SW 1271 (cell line): ENCODE measurements at regions not wholly inside any gene's neighbourhood (a gene's known extent, or its start where the extent isn't known, plus 50 kb on each side); places are given as distances from the start of the nearest gene placed in this dataset.
"Not testable (repeated sequence)": the region's sequence is repeated elsewhere in the genome, so short reads cannot be mapped to it uniquely, and the experiment has no call there.

Experiments
- DNase-seq, 2 experiments: peaks; one replicate each; lab custom pipeline; 2025; lab: John Stamatoyannopoulos, UW

DNA sequence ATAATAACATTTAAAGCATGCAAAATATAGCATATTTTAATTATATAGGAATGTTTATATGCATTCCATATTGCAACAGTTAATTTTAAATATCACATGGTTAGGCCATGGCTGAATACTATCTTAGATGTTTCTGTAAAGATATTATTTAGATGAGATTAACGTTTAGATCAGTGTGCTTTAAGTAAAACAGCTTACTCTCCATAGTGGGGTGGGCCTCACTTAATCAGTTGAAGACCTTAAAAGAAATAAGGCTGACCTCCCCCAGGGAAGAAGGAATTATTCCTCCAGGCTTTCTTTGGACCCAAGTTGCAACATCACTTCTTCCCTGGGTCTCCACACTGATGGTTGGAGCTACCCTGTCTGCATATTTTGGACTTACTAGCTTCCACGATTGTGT is 1246.5 kb downstream of the TYW1 start:
- DNase-seq = no peak

DNA sequence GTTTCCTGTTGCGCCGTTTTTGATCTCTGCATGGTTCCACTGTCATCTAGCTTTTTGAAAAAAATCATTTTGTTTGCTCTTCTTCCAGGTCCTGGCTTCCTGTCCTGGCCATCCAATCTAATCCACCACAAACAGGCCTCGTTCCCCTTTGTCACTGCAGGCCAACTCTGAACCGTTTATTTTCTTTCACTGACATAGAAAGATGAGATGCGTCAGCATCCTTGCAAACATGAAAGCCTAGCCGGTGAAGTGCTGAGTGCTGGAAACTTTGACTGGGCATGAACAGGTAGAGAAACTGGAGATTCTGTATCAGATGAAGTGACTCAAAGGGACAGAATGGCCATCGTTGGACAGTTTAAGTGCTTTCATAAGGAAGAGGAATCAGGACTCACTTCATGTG is 1247.8 kb downstream of the TYW1 start:
- no peak for DNase-seq

DNA sequence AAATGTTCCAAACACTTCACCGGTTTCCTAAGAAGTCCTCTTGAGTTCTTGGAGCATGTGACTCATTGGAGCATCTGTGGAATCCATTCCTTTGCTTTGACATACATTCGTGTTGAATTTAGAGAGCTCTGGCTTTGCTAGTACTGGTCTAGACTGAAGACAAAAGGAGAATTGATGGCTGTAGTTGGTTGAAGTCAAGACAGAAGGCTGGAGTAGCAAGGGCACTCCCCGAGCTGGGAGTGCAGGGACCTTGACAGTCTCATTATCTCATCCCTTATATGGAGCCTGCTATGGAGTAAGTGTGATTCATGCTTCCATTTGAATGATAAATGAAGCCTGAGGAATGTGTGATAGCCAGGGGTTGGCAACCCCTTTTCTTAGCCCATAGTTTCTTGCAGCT is 1249.1 kb downstream of the TYW1 start:
- DNase-seq = no peak

DNA sequence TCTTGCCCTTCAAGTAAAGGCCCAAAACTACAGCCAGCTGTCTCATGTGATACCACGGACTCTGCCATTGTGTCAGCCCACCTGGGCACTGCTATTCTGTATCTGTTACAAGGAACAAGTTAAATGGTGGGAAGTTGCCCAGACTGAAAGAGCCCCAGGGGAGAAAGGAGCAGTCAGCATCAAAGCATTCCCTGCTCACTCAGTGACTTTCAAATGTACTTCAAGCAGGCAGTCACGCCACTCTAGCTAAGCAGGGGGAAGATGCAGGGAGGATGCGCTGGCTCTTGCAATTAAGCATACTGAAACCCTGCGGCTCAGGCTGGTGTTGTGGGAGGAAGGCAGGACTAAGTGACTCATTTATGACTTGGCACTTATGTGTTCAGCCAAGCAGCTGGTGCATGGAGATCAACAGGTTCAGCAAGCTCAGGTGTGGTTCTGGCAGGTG is 1249.6 kb downstream of the TYW1 start:
- DNase-seq = no peak

DNA sequence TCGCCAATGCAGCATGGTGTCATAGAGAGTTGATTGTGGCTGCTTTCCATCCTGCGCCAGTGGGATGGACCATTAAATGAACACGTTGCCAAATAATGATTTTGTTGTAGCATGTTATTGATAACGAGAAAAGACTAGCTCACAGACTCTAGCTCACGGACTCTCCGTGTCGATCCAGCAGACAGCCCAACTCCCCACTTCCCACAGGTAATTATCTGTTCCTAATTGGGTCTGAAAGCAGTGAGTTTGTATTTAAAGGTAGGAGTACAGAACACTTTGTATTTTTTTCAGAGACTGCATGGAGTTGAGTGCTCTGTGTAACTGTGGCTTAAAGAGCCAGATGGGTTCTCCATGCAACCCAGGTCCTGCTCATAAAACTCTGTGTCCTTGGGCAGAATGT is 1250.5 kb downstream of the TYW1 start:
- DNase-seq = no peak

DNA sequence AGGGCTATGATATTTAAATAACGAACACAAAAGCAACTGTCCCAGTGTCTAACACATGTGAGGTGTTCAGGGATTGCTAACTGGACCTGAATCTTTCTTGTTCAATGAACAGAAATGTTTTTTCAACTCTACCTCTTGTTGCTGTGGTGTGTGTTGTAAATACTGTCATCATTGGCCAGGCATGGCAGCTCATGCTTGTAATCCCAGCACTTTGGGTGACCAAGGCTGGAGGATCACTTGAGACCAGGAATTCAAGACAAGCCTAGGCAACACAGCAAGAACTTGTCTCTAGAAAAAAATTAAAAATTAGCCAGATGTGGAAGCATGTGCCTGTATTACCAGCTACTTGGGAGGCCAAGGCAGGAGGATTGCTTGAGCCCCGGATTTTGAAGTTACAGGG is 1250.9 kb downstream of the TYW1 start:
- no peak for DNase-seq

DNA sequence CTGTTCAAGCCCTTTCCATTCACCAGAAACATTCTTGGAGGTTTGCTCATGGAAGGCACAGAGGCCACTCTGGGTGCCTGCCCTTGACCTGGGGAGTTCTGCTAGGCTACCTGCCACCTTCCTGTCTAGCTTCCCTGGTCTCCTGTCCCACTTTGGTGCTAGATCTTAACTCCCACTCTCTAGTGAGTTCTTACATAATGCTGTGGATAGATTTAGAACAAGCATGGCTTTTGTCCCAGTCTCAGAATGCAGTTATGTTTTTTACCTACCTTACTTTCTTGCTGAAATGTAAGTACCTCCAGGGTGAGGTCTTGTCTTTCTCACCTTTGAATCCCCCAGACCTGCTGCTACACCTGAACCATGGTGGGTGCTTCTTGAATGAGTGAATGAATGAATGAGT is 1252.3 kb downstream of the TYW1 start:
- DNase-seq = no peak

DNA sequence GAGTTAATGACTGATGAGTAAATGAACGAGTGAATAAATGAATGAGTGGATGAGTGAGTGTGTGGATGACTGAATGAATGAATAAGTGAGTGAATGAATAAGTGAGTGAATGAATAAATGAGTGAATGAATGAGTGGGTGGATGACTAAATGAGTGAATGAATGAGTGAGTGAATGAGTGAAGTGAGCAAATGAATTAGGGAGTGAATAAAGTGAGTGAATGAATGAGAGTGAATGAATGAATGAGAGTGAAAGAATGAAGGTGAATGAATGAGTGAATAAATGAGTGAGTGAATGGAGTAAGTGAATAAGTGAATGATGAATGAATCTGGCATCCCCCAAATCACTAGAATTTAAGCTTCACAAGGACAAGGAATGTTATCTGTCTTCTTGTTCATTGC is 1253.0 kb downstream of the TYW1 start:
- no peak for DNase-seq

DNA sequence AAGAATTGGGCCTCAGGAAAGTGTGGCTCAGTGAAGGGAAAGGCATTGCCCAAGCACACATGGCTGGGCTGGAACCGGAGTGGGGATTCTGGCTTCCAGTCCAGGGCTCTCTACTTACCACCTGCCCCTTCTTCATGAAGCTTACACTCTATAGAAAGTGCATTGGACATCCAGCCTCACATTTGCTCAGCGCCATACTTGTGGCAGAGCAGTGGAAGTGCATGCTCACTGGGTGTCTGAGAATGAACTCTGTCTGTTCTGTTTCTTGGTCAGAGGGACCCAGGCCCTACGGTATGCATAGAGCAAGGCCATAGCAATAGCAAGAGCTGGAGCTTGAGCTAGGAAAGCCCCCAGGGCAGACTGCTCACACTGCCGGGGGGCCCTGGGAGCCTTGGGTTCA is 1253.5 kb downstream of the TYW1 start:
- no peak for DNase-seq

DNA sequence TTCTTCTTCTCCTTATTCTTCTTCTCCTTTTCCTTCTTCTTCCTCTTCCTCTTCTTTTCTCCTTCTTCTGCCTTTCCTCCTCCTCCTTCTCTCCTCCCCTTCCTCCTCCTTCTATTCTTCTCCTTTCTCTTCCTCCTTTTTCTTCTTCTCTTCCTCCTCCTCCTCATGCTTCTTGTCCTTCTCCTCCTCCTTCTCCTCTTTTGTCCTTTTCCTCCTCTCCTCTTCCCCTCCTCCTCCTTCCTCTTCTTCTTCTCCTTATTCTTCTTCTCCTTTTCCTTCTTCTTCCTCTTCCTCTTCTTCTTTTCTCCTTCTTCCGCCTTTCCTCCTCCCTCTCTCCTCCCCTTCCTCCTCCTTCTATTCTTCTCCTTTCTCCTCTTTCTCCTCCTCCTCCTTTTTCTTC is 1258.2 kb downstream of the TYW1 start:
- not testable (repeated sequence) for DNase-seq

DNA sequence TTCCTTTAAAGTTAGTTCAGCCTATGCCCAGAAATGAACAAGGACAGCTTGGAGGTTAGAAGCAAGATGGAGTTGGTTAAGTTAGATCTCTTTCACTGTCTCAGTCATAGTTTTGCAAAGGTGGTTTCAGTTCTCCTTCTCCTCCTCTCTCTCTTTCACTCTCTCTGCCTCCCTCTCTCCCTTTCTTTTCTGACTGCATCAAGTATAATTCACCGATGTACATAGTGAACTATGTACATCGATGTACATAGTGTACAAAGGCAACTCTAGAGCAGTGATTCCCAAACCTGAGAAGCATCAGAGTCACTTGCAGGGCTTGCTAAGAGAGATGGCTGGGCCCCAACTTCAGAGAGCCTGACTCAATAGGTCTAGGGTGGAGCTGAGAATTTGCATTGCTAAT is 1259.7 kb downstream of the TYW1 start:
- DNase-seq = no peak

DNA sequence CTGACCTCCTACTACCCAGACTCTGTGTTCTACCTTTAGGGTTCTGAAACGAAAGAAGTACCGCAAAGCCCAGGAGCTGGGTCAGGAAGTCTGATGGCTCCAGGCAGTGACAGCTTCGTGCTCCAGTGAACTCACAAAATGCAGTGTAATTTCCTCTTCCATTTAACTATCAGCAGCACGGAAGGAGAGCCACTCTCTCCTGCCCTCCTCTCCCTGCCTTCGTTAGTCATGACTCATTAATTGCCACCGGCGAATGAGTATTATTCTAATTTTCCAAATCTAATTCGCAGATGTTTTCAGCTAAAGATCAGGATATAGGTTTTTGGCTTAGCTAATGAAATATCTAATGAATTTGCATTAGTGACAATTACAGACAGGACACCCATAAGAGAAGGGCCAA is 1262.0 kb downstream of the TYW1 start:
- no peak for DNase-seq

DNA sequence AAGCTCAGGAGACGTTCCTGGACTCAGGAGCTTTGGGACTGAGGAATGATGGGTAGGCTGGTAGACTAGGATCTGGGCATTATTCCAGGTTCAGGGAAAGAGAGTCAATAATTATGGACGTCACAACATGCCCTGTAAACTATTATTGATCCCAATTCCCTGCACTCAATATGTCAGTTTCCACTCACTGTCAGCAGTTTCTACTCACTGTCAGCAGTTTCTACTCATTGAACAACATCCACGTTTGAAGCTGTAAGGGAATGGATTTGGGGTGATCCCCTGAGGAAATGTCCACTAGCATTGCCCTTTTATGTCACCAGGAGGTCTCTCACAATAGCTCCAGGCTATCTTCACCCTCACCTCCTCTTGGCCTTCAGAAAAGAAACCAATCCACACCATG is 1268.6 kb downstream of the TYW1 start:
- no peak for DNase-seq

DNA sequence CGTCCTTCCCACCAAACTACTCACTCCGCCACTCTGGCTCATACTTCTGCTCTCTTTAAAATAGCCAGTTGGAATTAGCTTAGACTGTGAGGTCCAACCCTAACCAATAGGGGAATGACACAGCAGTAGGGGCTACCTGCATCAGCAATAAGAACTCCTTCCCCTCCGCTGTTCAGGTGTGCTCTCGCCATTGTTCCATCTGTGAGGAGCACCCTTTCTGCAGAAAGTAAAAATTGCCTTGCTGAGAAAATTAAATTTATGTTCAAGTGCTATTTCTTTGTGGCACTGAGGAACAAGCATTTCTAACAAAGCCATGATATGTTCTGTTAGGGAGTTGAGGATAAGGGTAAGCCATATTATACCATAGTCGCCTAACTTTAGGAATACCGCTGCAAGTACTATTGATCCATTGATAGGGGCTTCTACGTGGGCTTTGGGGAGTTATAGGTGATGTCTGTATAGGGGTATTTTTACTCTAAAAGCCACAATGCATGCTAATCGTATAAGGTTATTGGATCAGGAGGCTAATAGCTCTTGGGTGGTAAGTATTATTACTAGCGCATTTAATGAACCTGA is 1269.5 kb downstream of the TYW1 start:
- no peak for DNase-seq

DNA sequence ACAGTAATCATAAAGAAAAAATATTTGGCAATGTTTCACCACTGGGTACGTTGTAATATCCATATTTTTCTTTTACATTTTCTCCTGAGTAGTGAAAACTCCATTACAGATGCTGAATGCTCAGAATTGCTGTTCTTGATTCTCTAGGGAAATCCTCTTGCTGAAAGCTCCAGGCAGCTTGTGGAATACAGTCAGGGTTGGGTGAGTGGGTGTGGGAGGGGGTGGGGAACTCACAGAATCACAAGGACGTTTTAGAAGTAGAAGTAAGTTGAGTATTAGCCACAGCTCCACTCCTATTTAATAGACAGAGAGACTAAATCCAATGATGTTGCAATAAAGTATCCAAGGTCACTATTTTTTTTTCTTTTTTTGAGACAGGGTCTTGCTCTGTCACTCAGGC is 1270.9 kb downstream of the TYW1 start:
- DNase-seq = no peak

DNA sequence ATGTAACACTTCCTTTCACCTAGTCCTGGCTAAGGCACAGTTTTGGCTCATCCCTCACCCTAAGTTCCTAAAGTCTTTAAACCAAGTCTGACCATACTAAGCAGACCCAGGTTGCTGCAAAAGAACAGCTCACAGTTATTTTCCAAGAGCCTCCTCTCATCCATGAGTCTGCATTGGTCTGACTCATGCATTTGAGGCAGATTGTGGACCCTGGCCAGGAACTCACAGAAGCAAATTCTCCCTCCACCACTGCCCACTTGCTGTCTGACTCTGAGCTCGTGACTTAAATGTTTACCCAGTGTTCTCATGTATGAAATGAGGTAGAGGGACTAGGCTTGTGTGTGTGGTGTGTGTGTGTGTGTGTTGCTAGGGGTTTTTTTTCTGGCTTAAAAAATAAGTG is 1272.8 kb downstream of the TYW1 start:
- DNase-seq = no peak

DNA sequence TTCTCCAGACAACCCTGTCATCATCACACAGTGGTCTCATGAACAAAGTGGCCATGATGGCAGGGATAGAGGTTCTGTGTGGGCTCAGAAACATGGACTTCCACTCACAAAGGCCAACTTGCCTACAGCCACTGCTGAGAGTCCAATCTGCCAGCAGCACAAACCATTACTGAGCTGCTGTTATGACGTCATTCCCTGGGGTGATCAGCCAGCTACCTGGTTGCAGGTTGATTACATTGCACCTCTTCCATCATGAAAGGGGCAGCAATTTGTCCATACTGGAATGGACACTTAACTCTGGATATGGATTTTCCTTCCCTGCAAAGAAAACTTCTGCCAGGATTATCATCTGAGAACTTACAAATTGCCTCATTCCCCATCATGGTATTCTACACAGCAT is 1275.9 kb downstream of the TYW1 start:
- DNase-seq = no peak

DNA sequence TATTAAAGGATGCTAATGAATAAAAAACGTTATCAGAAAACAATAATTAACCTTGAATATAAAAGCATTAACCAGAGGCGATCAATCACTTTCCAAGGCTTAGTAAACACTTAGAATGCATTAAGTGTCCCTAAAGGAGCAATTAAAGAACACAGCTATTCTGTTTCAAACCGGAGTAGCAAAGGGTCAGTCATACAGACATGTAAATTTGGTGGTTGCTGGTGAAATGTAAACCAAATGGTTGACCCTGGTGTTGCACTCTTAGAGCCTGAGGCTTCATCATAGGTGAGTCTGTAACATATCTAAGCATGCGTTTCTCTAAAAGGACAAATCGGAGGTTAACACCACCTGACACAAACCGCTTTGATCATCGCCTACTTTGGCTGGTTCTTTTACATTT is 1280.1 kb downstream of the TYW1 start:
- DNase-seq = no peak

DNA sequence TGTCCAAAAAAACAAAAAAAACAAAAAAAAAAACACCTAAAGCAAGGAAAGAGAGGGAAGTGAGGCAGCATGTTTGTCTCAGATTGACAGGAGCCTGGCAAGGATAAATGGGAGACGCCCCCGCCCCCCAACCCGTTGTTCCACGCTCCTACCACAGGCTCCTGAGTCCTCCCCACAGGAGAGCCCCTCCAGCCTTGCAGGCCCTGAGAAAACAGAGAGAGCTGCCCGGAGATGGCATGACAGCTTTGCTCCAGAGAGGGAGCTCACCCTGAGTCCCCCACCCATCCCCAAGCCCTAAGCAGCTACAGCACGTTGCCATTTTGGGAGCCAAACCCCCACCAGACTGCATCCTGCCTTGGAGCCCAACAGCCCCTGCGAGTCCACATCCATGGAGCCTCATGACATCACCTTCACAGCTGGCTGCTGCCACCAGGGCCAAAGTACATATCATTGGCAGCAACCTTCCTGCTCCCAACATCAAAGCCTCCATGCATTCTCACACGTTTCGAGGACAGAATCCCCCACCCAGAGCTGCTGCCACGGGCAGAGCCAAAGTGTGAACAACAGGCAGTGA is 1283.3 kb downstream of the TYW1 start:
- no peak for DNase-seq

DNA sequence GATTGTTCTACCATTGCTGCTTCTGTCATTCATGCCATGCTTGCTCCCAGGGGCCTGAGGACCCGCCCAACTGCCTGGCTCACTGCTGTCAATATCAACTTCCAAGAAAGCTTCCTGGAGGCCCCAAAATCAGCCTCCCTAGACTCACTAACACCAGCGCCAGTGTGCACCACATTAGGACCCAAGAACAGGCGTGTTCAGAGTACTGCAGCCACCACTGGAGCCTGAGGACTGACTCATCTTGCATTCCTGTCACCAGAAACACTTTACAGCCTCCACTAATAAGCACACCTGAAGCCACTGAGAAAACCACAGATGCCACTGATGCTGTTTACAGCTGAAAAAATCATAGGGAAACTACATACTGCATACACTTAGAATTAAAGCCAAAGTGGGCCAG is 1284.3 kb downstream of the TYW1 start:
- no peak for DNase-seq

DNA sequence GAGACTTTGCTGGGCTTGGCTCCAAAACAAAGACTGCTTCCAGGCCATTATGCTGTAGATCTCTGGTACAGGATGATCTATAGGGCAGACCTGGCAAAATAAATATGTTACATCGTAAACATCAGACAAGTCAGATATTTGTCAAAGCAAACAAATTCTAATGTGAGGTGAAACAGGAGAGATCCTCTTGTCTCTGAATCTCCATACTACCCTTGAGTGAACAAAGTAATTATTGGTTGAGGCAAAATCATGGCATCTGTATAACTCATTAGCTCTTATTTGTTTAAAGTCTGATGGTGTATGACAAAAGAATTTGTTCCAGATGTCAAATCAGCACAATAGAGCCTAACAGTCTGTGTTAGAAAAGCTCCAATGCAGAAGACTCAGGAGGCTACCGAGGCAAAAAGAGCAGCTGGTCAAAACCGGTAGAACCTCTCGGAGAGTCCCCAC is 1291.5 kb downstream of the TYW1 start:
- DNase-seq = no peak

DNA sequence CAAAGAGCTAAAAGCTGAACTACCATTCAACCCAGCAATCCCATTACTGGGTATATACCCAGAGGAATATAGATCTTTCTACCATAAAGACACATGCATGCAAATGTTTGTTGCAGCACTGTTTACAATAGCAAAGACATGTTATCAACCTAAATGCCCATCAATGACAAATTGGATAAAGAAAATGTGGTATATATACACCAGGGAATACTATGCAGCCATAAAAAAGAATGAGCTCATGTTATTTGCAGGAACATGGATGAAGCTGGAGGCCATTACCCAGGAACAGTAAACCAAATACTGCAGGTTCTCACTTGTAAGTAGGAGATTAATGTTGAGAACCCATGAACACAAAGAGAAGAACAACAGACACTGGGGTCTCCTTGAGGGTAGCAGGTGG is 1295.1 kb downstream of the TYW1 start:
- no peak for DNase-seq

DNA sequence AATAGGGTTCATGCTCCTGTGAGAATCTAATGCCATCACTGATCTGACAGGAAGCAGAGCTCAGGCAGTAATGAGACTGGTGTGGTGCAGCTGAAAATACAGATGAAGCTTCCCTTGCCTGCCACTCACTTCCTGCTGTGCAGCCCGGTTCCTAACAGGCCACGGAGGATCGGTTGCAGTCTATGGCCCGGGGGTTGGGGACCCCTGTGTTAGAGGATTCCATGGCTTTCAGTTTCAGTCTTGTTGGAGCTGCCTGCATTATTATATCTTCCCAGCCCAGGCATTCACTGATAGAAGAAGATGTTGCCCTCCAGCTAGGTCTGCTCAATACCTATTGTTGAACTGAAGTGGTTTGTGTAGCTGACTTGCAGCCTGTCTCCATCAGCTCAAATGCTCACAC is 1298.8 kb downstream of the TYW1 start:
- DNase-seq = no peak

DNA sequence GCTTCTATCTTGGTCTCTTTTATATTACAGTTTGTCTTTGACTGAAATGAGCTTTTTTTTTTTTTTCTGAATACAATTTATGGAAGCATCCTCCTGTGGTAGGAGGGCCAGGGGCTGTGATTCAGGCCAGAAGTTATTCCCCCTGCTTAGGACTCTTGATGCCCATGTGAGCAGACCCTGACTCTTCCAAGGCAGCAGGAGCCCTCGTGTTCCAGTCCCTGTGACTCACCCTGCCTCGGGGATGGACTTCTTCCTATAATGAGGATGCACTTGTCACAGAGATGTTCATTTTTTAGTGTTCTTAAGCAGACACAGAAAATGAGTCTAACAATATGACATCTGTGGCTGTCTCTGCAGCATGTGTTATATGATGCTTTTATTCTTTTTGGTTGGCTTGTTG is 1293.7 kb upstream of the AUTS2 start:
- no peak for DNase-seq
